ENCODE measurements at regions not wholly inside any gene's neighbourhood (a gene's known extent, or its start where the extent isn't known, plus 50 kb on each side); places are given as distances from the start of the nearest gene placed in this dataset.

GRCh38 chr5:29321591-29321990 lies 1871.9 kb upstream of the CDH6 start:
- H3K9me3 ChIP-seq (ENCODE audit: control insufficient read depth in 2 of 3, insufficient read depth in 1 of 3, low read length in 3 of 3) = no peaks in the 10 kb centered on the region
- no peaks in the 10 kb centered on the region for H3K4me1 ChIP-seq (ENCODE audit: control insufficient read depth in 2 of 3, insufficient read depth in 2 of 3, low read depth in 1 of 3, low read length in 3 of 3)
- H3K36me3 ChIP-seq (ENCODE audit: control insufficient read depth in 2 of 3, insufficient read depth in 3 of 3, low read length in 3 of 3) = no peaks in the 10 kb centered on the region
- FAIRE-seq = no peak
- no peak overlapping the region for H3K27ac ChIP-seq (ENCODE audit: low read depth in 2 of 2, low read length in 2 of 2)
- no peak overlapping the region for H3K9ac ChIP-seq (ENCODE audit: low read length in 3 of 3)
- TF ChIP-seq CTCF (IDR thresholded peaks at IDR 0.05; ENCODE audit: borderline replicate concordance, extremely low read depth, insufficient read depth) = no peak
- intact Hi-C loops (cut with DNase I) = no loop called here
- no peak for DNase-seq
- no peaks in the 10 kb centered on the region for H3K27me3 ChIP-seq (ENCODE audit: control insufficient read depth, insufficient read depth, low read length)
- H3K4me3 ChIP-seq (ENCODE audit: low read length in 3 of 3) = no peak overlapping the region

- Histone ChIP-seq H3K4me3 (ENCODE audit: low read length in 3 of 3) (no peak overlapping the region), H3K36me3 (ENCODE audit: control insufficient read depth in 2 of 3, insufficient read depth in 3 of 3, low read length in 3 of 3) (no peaks in the 10 kb centered on the region), H3K27ac (ENCODE audit: low read depth in 2 of 2, low read length in 2 of 2) (no peak overlapping the region), H3K9me3 (ENCODE audit: control insufficient read depth in 2 of 3, insufficient read depth in 1 of 3, low read length in 3 of 3) (no peaks in the 10 kb centered on the region), H3K9ac (ENCODE audit: low read length in 3 of 3) (no peak overlapping the region), H3K4me1 (ENCODE audit: control insufficient read depth in 2 of 3, insufficient read depth in 2 of 3, low read depth in 1 of 3, low read length in 3 of 3) (no peaks in the 10 kb centered on the region), H3K27me3 (ENCODE audit: control insufficient read depth, insufficient read depth, low read length) (no peaks in the 10 kb centered on the region)
- FAIRE-seq (no peak), DNase-seq (no peak)
- TF ChIP-seq CTCF (IDR thresholded peaks at IDR 0.05; ENCODE audit: borderline replicate concordance, extremely low read depth, insufficient read depth) = no peak
- intact Hi-C loops (cut with DNase I) = no loop called here
These were observed 1884.1 kb upstream of the CDH6 start for GRCh38 chr5:29309359-29309758.

GRCh38 chr5:29307478-29307877 lies 1886.0 kb upstream of the CDH6 start:
- no peaks in the 10 kb centered on the region for H3K4me1 ChIP-seq (ENCODE audit: control insufficient read depth in 2 of 3, insufficient read depth in 2 of 3, low read depth in 1 of 3, low read length in 3 of 3)
- intact Hi-C loops (cut with DNase I) = no loop called here
- TF ChIP-seq CTCF (IDR thresholded peaks at IDR 0.05; ENCODE audit: borderline replicate concordance, extremely low read depth, insufficient read depth) = no peak
- no peak overlapping the region for H3K4me3 ChIP-seq (ENCODE audit: low read length in 3 of 3)
- no peak for DNase-seq
- H3K36me3 ChIP-seq (ENCODE audit: control insufficient read depth in 2 of 3, insufficient read depth in 3 of 3, low read length in 3 of 3) = no peaks in the 10 kb centered on the region
- FAIRE-seq = no peak
- no peak overlapping the region for H3K9ac ChIP-seq (ENCODE audit: low read length in 3 of 3)
- H3K9me3 ChIP-seq (ENCODE audit: control insufficient read depth in 2 of 3, insufficient read depth in 1 of 3, low read length in 3 of 3) = no peaks in the 10 kb centered on the region
- H3K27ac ChIP-seq (ENCODE audit: low read depth in 2 of 2, low read length in 2 of 2) = no peak overlapping the region
- no peaks in the 10 kb centered on the region for H3K27me3 ChIP-seq (ENCODE audit: control insufficient read depth, insufficient read depth, low read length)

GRCh38 chr5:29304545-29304944 lies 1888.9 kb upstream of the CDH6 start:
- no peak overlapping the region for H3K9ac ChIP-seq (ENCODE audit: low read length in 3 of 3)
- no peak for DNase-seq
- H3K27ac ChIP-seq (ENCODE audit: low read depth in 2 of 2, low read length in 2 of 2) = no peak overlapping the region
- no peaks in the 10 kb centered on the region for H3K36me3 ChIP-seq (ENCODE audit: control insufficient read depth in 2 of 3, insufficient read depth in 3 of 3, low read length in 3 of 3)
- no peak for FAIRE-seq
- H3K4me3 ChIP-seq (ENCODE audit: low read length in 3 of 3) = no peak overlapping the region
- no peak for TF ChIP-seq CTCF (IDR thresholded peaks at IDR 0.05; ENCODE audit: borderline replicate concordance, extremely low read depth, insufficient read depth)
- H3K9me3 ChIP-seq (ENCODE audit: control insufficient read depth in 2 of 3, insufficient read depth in 1 of 3, low read length in 3 of 3) = no peaks in the 10 kb centered on the region
- intact Hi-C loops (cut with DNase I) = no loop called here
- H3K27me3 ChIP-seq (ENCODE audit: control insufficient read depth, insufficient read depth, low read length) = no peaks in the 10 kb centered on the region
- no peaks in the 10 kb centered on the region for H3K4me1 ChIP-seq (ENCODE audit: control insufficient read depth in 2 of 3, insufficient read depth in 2 of 3, low read depth in 1 of 3, low read length in 3 of 3)
